Mesenchymal stem cell (in vitro differentiated cells and primary cell): ENCODE measurements at regions not wholly inside any gene's neighbourhood (a gene's known extent, or its start where the extent isn't known, plus 50 kb on each side); places are given as distances from the start of the nearest gene placed in this dataset.
A peak's percentile ranks its signal among the peaks of the same experiment; 100 is the strongest.
"Not testable (repeated sequence)": the region's sequence is repeated elsewhere in the genome, so short reads cannot be mapped to it uniquely, and the experiment has no call there.

Source experiments
- DNase-seq: peaks from one replicate; pipeline ENCODE4 v3.0.0-alpha.2; 2013
- H2AFZ ChIP-seq: one replicate; pipeline ENCODE4 v1.6.1; 2013; ENCODE audit warnings: low read depth, mild to moderate bottlenecking, control low read depth, inconsistent platforms, low read length, moderate library complexity
- H2AK5ac ChIP-seq: 2 replicates; pipeline ENCODE4 v1.6.1; 2013; ENCODE audit warnings: low read length, moderate library complexity, mild to moderate bottlenecking, inconsistent platforms; ENCODE audit not compliant: severe bottlenecking
- H2BK120ac ChIP-seq: one replicate; pipeline ENCODE4 v1.6.1; 2013; ENCODE audit warnings: low read depth, mild to moderate bottlenecking, inconsistent platforms, low read length, moderate library complexity
- H2BK12ac ChIP-seq, 2 experiments: one replicate each; pipeline ENCODE4 v1.6.1; 2013; ENCODE audit warnings: inconsistent platforms in 2 of 2, low read length in 2 of 2, mild to moderate bottlenecking in 2 of 2, moderate library complexity in 2 of 2, control low read depth in 1 of 2
- H2BK15ac ChIP-seq: one replicate; pipeline ENCODE4 v1.6.1; 2013; ENCODE audit warnings: mild to moderate bottlenecking, low read depth, inconsistent platforms; ENCODE audit not compliant: poor library complexity, severe bottlenecking
- H2BK5ac ChIP-seq: 2 replicates; pipeline ENCODE4 v1.6.1; 2013; ENCODE audit warnings: low read depth, mild to moderate bottlenecking, low read length, control low read depth, inconsistent platforms; ENCODE audit not compliant: poor library complexity, severe bottlenecking
- H3K14ac ChIP-seq, 2 experiments: one replicate each; pipeline ENCODE4 v1.6.1; 2013; ENCODE audit warnings: inconsistent platforms in 2 of 2, low read length in 2 of 2, control low read depth in 1 of 2, mild to moderate bottlenecking in 1 of 2, moderate library complexity in 1 of 2
- H3K18ac ChIP-seq, 2 experiments: one replicate each; pipeline ENCODE4 v1.6.1; 2013; ENCODE audit warnings: inconsistent platforms in 2 of 2, low read length in 2 of 2, control low read depth in 1 of 2, low read depth in 1 of 2, mild to moderate bottlenecking in 1 of 2
- H3K23ac ChIP-seq, 2 experiments: one replicate each; pipeline ENCODE4 v1.6.1; 2013; ENCODE audit warnings: inconsistent platforms in 2 of 2, low read length in 2 of 2, mild to moderate bottlenecking in 2 of 2, moderate library complexity in 2 of 2, control low read depth in 1 of 2
- H3K27ac ChIP-seq: 2 replicates; pipeline ENCODE4 v1.5.1; 2013; ENCODE audit warnings: mild to moderate bottlenecking, moderate library complexity, low read length, control low read depth, inconsistent platforms; ENCODE audit not compliant: poor library complexity, severe bottlenecking
- H3K27me3 ChIP-seq, 2 experiments: 2 replicates each; pipeline versions ENCODE4 v1.6.1 to v1.7.0; 2013; ENCODE audit warnings: low read length in 2 of 2, mild to moderate bottlenecking in 2 of 2, moderate library complexity in 2 of 2, control low read depth in 1 of 2, inconsistent platforms in 1 of 2; ENCODE audit not compliant: control insufficient read depth in 1 of 2, insufficient read depth in 1 of 2
- H3K36me3 ChIP-seq, 2 experiments: 2 replicates each; pipeline versions ENCODE4 v1.6.1 to v1.7.0; 2013; ENCODE audit warnings: low read length in 2 of 2, control low read depth in 1 of 2, inconsistent platforms in 1 of 2, low read depth in 1 of 2, mild to moderate bottlenecking in 1 of 2; ENCODE audit not compliant: insufficient read depth in 2 of 2, control insufficient read depth in 1 of 2
- H3K4ac ChIP-seq, 2 experiments: one replicate each; pipeline ENCODE4 v1.6.1; 2013; ENCODE audit warnings: inconsistent platforms in 2 of 2, low read length in 2 of 2, mild to moderate bottlenecking in 2 of 2, moderate library complexity in 2 of 2, control low read depth in 1 of 2, low read depth in 1 of 2
- H3K4me1 ChIP-seq: 2 replicates; pipeline ENCODE4 v1.6.1; 2013; ENCODE audit warnings: low read depth, low read length, control low read depth; ENCODE audit not compliant: control insufficient read depth, insufficient read depth
- H3K4me2 ChIP-seq: 2 replicates; pipeline ENCODE4 v1.6.1; 2013; ENCODE audit warnings: low read length, mild to moderate bottlenecking, inconsistent platforms; ENCODE audit not compliant: poor library complexity, severe bottlenecking
- H3K4me3 ChIP-seq, 2 experiments: 2 replicates each; pipeline versions ENCODE4 v1.5.1 to v1.7.0; 2013; ENCODE audit warnings: low read length in 2 of 2, mild to moderate bottlenecking in 2 of 2, control low read depth in 1 of 2, low read depth in 1 of 2; ENCODE audit not compliant: insufficient read depth in 1 of 2
- H3K79me1 ChIP-seq: replicated peaks from 2 replicates; pipeline ENCODE4 v1.6.1; 2013; ENCODE audit warnings: mild to moderate bottlenecking, control low read depth, low read length, inconsistent platforms; ENCODE audit not compliant: poor library complexity, severe bottlenecking
- H3K9ac ChIP-seq: 2 replicates; pipeline ENCODE4 v1.7.0; 2013; ENCODE audit warnings: mild to moderate bottlenecking, low read length, moderate library complexity
- H3K9me3 ChIP-seq: 2 replicates; pipeline ENCODE4 v1.7.0; 2013; ENCODE audit warnings: mild to moderate bottlenecking, low read length; ENCODE audit not compliant: control insufficient read depth
- H4K8ac ChIP-seq: one replicate; pipeline ENCODE4 v1.6.1; 2013; ENCODE audit warnings: inconsistent platforms, mild to moderate bottlenecking, low read length, moderate library complexity
- H4K91ac ChIP-seq: one replicate; pipeline ENCODE4 v1.6.1; 2013; ENCODE audit warnings: mild to moderate bottlenecking, low read length, inconsistent platforms
- WGBS: methylation state at CpG from one replicate; pipeline ENCODE4 v1.1.7; 2013; ENCODE audit warnings: mixed read lengths; 5-methylcytosine and 5-hydroxymethylcytosine counted together

DNA sequence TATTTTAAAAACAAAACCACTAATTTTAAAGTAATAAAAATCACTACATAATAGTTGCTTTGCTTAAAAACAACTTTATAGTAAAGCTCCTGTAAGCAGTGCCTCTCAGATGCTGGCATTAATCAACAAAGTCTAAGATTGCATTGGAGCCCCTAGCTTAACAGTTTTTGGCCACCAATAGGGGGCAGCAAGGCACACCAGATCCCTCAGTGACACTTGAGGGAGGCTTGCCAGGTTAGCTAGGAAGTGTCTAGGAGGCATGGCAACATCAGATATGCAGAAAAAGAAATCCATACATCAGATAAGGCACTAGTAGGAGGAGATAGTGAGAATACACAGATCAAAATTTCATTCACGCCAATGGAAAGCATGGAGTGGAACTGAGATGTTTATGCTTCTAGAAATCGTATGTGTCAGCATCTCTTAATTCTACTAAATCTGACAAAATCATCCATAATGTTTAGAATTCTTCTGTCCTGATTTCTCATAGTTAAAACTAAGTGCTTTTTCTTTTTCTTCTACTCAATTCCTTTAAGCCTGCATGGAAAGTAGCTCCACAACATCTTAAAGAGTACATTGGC is 73.6 kb upstream of the PAM start:
- Histone ChIP-seq H3K18ac (no peak overlapping the region), H3K4me1 (no peaks in the 10 kb centered on the region), H3K36me3 (no peaks in the 10 kb centered on the region), H3K14ac (no peak overlapping the region), H3K79me1 (no peaks in the 10 kb centered on the region), H3K9me3 (no peaks in the 10 kb centered on the region), H2AK5ac (no peak overlapping the region), H2BK5ac (no peak overlapping the region), H3K4me2 (no peak overlapping the region), H3K4ac (no peak overlapping the region), H2BK12ac (no peak overlapping the region), H3K4me3 (no peak overlapping the region), H3K27ac (no peak overlapping the region), H3K23ac (no peak overlapping the region), H3K9ac (no peak overlapping the region), H3K27me3 (no peaks in the 10 kb centered on the region), H4K8ac (no peak overlapping the region), H2AFZ (no peak overlapping the region), H2BK15ac (no peak overlapping the region), H4K91ac (no peak overlapping the region), H2BK120ac (no peak overlapping the region)
- peak; percentile 69 for DNase-seq
- WGBS = 60% methylated on average over 1 of the region's 2 CpGs

DNA sequence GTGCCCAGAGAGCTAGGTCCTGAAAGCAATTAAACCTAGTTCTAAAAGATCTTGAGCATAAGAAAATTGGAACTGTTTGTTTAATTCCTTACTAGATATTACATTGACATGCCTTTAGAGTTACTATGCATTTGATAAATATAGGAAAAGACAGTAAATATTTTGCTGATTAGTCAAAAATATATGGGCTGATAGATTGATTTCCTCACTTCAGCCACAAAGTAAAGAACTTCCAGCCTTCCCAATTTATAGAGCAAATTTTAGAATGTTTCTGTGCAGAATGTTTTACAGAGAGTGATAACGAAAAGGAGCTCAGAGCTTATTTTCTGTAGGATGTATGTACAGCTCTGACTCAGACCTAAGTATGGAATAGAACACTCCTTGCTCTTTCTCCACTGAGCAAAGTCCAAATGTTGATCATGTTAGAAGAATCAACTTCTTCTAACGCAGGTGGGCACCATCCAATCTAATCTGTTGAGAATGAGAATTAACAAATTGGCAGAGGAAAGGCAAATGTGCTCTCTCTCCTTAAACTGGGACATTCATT is 72.9 kb upstream of the PAM start:
- no peak overlapping the region for H3K18ac ChIP-seq
- H2AK5ac ChIP-seq = no peak overlapping the region
- H3K4me2 ChIP-seq = no peak overlapping the region
- H2BK12ac ChIP-seq = no peak overlapping the region
- H3K4me3 ChIP-seq = no peak overlapping the region
- H3K27me3 ChIP-seq = no peaks in the 10 kb centered on the region
- H4K8ac ChIP-seq = no peak overlapping the region
- no peak overlapping the region for H4K91ac ChIP-seq
- no peak overlapping the region for H2BK15ac ChIP-seq
- WGBS = 83% methylated on average over 2 of the region's 2 CpGs
- H3K4ac ChIP-seq = no peak overlapping the region
- H3K9me3 ChIP-seq = no peaks in the 10 kb centered on the region
- no peak overlapping the region for H3K14ac ChIP-seq
- H3K79me1 ChIP-seq = no peaks in the 10 kb centered on the region
- H2AFZ ChIP-seq = no peak overlapping the region
- H3K23ac ChIP-seq = no peak overlapping the region
- H3K4me1 ChIP-seq = no peaks in the 10 kb centered on the region
- no peak overlapping the region for H2BK120ac ChIP-seq
- no peaks in the 10 kb centered on the region for H3K36me3 ChIP-seq
- no peak for DNase-seq
- H3K27ac ChIP-seq = no peak overlapping the region
- H3K9ac ChIP-seq = no peak overlapping the region
- H2BK5ac ChIP-seq = no peak overlapping the region

DNA sequence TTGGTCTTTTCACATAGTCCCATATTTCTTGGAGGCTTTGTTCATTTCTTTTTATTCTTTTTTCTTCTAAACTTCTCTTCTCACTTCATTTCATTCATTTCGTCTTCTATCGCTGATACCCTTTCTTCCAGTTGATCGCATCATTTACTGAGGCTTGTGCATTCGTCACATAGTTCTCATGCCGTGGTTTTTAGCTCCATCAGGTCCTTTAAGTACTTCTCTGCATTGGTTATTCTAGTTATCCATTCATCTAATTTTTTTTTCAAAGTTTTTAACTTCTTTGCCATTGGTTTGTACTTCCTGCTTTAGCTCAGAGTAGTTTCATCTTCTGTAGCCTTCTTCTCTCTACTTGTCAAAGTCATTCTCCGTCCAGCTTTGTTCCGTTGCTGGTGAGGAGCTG is 67.0 kb upstream of the PAM start:
- H3K4me1 ChIP-seq, H3K4me3 ChIP-seq, H3K9me3 ChIP-seq, H2BK120ac ChIP-seq, H3K4ac ChIP-seq, H3K27ac ChIP-seq, H3K36me3 ChIP-seq, H2BK5ac ChIP-seq, H4K8ac ChIP-seq, H3K9ac ChIP-seq, H2AK5ac ChIP-seq, H3K27me3 ChIP-seq, H3K23ac ChIP-seq, H2BK15ac ChIP-seq, H3K79me1 ChIP-seq, H2AFZ ChIP-seq, H3K4me2 ChIP-seq, H3K18ac ChIP-seq, H3K14ac ChIP-seq, DNase-seq, H4K91ac ChIP-seq, H2BK12ac ChIP-seq: not testable (repeated sequence)
- 94% methylated on average over 5 of the region's 7 CpGs for WGBS

DNA sequence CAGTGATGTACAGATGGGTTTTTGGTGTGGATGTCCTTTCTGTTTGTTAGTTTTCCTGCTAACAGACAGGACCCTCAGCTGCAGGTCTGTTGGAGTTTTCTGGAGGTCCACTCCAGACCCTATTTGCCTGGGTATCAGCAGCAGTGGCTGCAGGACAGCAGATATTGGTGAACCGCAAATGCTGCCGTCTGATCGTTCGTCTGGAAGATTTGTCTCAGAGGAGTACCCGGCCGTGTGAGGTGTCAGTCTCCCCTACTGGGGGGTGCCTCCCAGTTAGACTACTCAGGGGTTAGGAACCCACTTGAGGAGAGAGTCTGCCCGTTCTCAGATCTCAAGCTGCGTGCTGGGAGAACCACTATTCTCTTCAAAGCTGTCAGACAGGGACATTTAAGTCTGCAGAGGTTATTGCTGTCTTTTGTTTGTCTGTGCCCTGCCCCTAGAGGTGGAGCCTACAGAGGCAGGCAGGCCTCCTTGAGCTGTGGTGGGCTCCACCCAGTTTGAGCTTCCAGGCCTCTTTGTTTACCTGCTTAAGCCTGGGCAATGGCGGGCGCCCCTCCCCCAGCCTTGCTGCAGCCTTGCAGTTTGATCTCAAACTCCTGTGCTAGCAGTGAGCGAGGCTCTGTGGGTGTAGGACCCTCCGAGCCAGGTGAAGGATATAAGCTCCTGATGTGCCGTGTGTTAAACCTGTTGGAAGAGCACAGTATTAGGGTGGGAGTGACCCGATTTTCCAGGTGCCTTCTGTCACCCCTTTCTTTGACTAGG is 66.3 kb upstream of the PAM start:
- not testable (repeated sequence) for H3K4me3 ChIP-seq, H3K27me3 ChIP-seq, H3K79me1 ChIP-seq, H3K4ac ChIP-seq, DNase-seq, H2BK5ac ChIP-seq, H3K9me3 ChIP-seq, H2BK12ac ChIP-seq, H2AFZ ChIP-seq, H3K4me1 ChIP-seq, H2BK120ac ChIP-seq, H3K9ac ChIP-seq, H2AK5ac ChIP-seq, H3K27ac ChIP-seq, H3K36me3 ChIP-seq, H3K4me2 ChIP-seq, H4K91ac ChIP-seq, H3K23ac ChIP-seq, H4K8ac ChIP-seq, H3K18ac ChIP-seq, H3K14ac ChIP-seq, H2BK15ac ChIP-seq
- WGBS = 93% methylated on average over 14 of the region's 14 CpGs
